Natural killer cell (primary cell): ENCODE measurements at regions not wholly inside any gene's neighbourhood (a gene's known extent, or its start where the extent isn't known, plus 50 kb on each side); places are given as distances from the start of the nearest gene placed in this dataset.

Source experiments
- ATAC-seq, 3 donors: fragments of 150-1000 bp in 2 of 3; fragments of 200-7000 bp in 1 of 3; cut with Tn5 transposase; 1 replicate in 1 of 3; 2 replicates in 2 of 3; pipeline ENCODE4 v1.10.0; 2021; ENCODE audit warnings: mild to moderate bottlenecking in 2 of 3, moderate library complexity in 2 of 3
- DNase-seq, 2 donors: peaks; one replicate each; pipeline versions ENCODE4 v3.0.0 to v3.0.0-alpha.2; 2013 to 2021; ENCODE audit warnings: mixed read lengths in 1 of 2
- H3K27ac ChIP-seq: one replicate; pipeline ENCODE4 v1.5.1; 2013; ENCODE audit warnings: mild to moderate bottlenecking, low read length
- H3K27me3 ChIP-seq: one replicate; pipeline ENCODE4 v1.6.1; 2013; ENCODE audit warnings: low read length; ENCODE audit not compliant: control insufficient read depth, insufficient read depth
- H3K36me3 ChIP-seq: one replicate; pipeline ENCODE4 v1.6.1; 2013; ENCODE audit warnings: low read length; ENCODE audit not compliant: control insufficient read depth, insufficient read depth
- H3K4me1 ChIP-seq: one replicate; pipeline ENCODE4 v1.6.1; 2013; ENCODE audit warnings: low read length; ENCODE audit not compliant: control insufficient read depth, insufficient read depth
- H3K4me3 ChIP-seq: one replicate; pipeline ENCODE4 v1.5.1; 2013; ENCODE audit warnings: low read length
- H3K9me3 ChIP-seq: one replicate; pipeline ENCODE4 v1.6.1; 2013; ENCODE audit warnings: low read length; ENCODE audit not compliant: control insufficient read depth, insufficient read depth
- H3K27ac Mint-ChIP-seq, 2 donors: one replicate each; pipeline ENCODE4 v1.8.0; 2022; ENCODE audit warnings: mild to moderate bottlenecking in 2 of 2, mixed read lengths in 2 of 2, moderate library complexity in 1 of 2
- H3K27me3 Mint-ChIP-seq, 2 donors: one replicate each; pipeline ENCODE4 v1.8.0; 2022; ENCODE audit warnings: low read depth in 2 of 2, mixed read lengths in 2 of 2
- H3K36me3 Mint-ChIP-seq: one replicate; pipeline ENCODE4 v1.8.0; 2022; ENCODE audit warnings: mixed read lengths
- H3K4me1 Mint-ChIP-seq, 2 donors: one replicate each; pipeline ENCODE4 v1.8.0; 2022; ENCODE audit warnings: mixed read lengths in 2 of 2
- H3K4me3 Mint-ChIP-seq: one replicate; pipeline ENCODE4 v1.8.0; 2022; ENCODE audit warnings: mild to moderate bottlenecking, moderate library complexity, mixed read lengths
- H3K9me3 Mint-ChIP-seq, 2 donors: one replicate each; pipeline ENCODE4 v1.8.0; 2022; ENCODE audit warnings: mixed read lengths in 2 of 2
- WGBS: methylation state at CpG from one replicate; pipeline ENCODE4 v1.1.7; 2013; ENCODE audit warnings: missing lambda C conversion rate; ENCODE audit not compliant: insufficient coverage; 5-methylcytosine and 5-hydroxymethylcytosine counted together
- intact Hi-C: fragments of 100-400 bp; cut with micrococcal nuclease; formaldehyde crosslinking; loops from one replicate; pipeline ENCODE4 v1.14.2; 2022
- TF ChIP-seq, protein P1 (sequence below): fragments of 200-600 bp; IDR thresholded peaks from one replicate; pipeline ENCODE4 v1.8.0; 2022; ENCODE audit warnings: antibody characterized with exemption

GRCh38 chr4:138765442-138765841 is 250.1 kb upstream of the NOCT start:
- peaks cover 0 to 6% of the 10 kb centered on the region in 2 donors for H3K9me3 Mint-ChIP-seq
- no peaks in the 10 kb centered on the region for H3K9me3 ChIP-seq
- H3K4me3 Mint-ChIP-seq: no peak overlapping the region
- H3K36me3 ChIP-seq: no peaks in the 10 kb centered on the region
- no peaks in the 10 kb centered on the region for H3K4me1 ChIP-seq
- no peaks in the 10 kb centered on the region for H3K27me3 ChIP-seq
- no peaks in the 10 kb centered on the region for H3K4me1 Mint-ChIP-seq
- no peaks in the 10 kb centered on the region for H3K36me3 Mint-ChIP-seq
- TF ChIP-seq, protein P1, sequence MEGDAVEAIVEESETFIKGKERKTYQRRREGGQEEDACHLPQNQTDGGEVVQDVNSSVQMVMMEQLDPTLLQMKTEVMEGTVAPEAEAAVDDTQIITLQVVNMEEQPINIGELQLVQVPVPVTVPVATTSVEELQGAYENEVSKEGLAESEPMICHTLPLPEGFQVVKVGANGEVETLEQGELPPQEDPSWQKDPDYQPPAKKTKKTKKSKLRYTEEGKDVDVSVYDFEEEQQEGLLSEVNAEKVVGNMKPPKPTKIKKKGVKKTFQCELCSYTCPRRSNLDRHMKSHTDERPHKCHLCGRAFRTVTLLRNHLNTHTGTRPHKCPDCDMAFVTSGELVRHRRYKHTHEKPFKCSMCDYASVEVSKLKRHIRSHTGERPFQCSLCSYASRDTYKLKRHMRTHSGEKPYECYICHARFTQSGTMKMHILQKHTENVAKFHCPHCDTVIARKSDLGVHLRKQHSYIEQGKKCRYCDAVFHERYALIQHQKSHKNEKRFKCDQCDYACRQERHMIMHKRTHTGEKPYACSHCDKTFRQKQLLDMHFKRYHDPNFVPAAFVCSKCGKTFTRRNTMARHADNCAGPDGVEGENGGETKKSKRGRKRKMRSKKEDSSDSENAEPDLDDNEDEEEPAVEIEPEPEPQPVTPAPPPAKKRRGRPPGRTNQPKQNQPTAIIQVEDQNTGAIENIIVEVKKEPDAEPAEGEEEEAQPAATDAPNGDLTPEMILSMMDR: no peak
- intact Hi-C loops: no loop called here
- no peak overlapping the region for H3K27ac Mint-ChIP-seq
- H3K27me3 Mint-ChIP-seq: no peaks in the 10 kb centered on the region
- H3K27ac ChIP-seq: no peak overlapping the region
- DNase-seq (no peak), ATAC-seq (no peak)
- 100% methylated on average over 3 of the region's 3 CpGs for WGBS
- no peak overlapping the region for H3K4me3 ChIP-seq

DNA sequence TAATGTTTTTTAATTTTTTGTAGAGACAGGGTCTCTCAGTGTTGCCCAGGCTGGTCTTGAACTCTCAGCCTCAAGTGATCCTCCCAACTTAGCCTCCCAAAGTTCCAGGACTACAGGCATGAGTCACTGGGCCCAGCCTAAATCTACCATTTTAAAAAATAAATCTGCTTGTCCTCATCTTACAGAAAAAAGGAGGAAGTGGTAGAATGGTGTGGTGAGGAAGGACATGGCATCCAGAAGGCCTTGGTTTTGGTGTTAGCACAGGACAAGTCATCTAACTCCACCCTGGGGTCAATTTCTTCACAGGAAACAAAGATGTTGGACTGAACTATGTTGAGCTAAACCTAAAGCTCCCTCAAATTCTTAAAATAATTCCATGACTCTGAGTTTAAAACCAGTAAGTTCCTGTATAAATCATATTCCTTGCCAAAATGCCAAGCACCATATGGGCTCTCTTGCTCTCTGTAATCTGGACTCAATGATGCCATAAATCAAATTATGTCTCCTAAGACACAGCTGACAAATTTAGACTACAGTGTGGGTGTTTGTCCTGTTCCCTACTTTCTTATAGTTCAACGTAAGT is 253.9 kb upstream of the NOCT start:
- intact Hi-C loops: no loop called here
- TF ChIP-seq, protein P1: no peak
- no peaks in the 10 kb centered on the region for H3K4me1 Mint-ChIP-seq
- no peak for DNase-seq
- H3K9me3 Mint-ChIP-seq: peaks cover 0 to 4% of the 10 kb centered on the region in 2 donors
- Histone ChIP-seq H3K9me3 (no peaks in the 10 kb centered on the region), H3K4me3 (no peak overlapping the region), H3K27ac (no peak overlapping the region), H3K36me3 (no peaks in the 10 kb centered on the region), H3K27me3 (no peaks in the 10 kb centered on the region), H3K4me1 (no peaks in the 10 kb centered on the region)
- no peak for ATAC-seq
- H3K4me3 Mint-ChIP-seq: no peak overlapping the region
- H3K27me3 Mint-ChIP-seq: no peaks in the 10 kb centered on the region
- no peak overlapping the region for H3K27ac Mint-ChIP-seq
- 95% methylated on average over 1 of the region's 1 CpG for WGBS
- H3K36me3 Mint-ChIP-seq: no peaks in the 10 kb centered on the region

DNA sequence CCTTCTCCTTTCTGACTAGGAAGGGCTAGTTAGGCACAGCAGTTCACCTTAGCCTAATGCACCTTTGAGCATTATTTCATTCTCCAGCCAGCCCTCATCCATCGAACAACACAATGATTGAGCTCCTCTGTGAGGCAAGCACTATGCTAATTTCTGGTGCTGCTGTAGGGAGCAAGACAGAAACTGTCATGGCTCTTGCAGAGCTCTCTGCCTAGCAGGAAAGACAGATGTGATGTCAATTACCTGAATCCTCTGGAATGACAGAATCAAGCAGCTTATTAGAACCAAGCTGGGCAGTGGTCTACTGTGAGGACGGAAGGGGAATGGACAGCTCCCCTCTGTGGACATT is 256.1 kb upstream of the NOCT start:
- no peak overlapping the region for H3K4me3 Mint-ChIP-seq
- Histone ChIP-seq H3K27me3 (no peaks in the 10 kb centered on the region), H3K9me3 (no peaks in the 10 kb centered on the region), H3K4me1 (no peaks in the 10 kb centered on the region), H3K27ac (no peak overlapping the region), H3K4me3 (no peak overlapping the region), H3K36me3 (no peaks in the 10 kb centered on the region)
- 95% methylated on average over 2 of the region's 2 CpGs for WGBS
- ATAC-seq: no peak
- no peaks in the 10 kb centered on the region for H3K27me3 Mint-ChIP-seq
- TF ChIP-seq, protein P1: no peak
- peaks cover 3 to 4% of the 10 kb centered on the region in 2 donors for H3K9me3 Mint-ChIP-seq
- no peaks in the 10 kb centered on the region for H3K4me1 Mint-ChIP-seq
- DNase-seq: no peak
- intact Hi-C loops: no loop called here
- H3K36me3 Mint-ChIP-seq: no peaks in the 10 kb centered on the region
- H3K27ac Mint-ChIP-seq: no peak overlapping the region

DNA sequence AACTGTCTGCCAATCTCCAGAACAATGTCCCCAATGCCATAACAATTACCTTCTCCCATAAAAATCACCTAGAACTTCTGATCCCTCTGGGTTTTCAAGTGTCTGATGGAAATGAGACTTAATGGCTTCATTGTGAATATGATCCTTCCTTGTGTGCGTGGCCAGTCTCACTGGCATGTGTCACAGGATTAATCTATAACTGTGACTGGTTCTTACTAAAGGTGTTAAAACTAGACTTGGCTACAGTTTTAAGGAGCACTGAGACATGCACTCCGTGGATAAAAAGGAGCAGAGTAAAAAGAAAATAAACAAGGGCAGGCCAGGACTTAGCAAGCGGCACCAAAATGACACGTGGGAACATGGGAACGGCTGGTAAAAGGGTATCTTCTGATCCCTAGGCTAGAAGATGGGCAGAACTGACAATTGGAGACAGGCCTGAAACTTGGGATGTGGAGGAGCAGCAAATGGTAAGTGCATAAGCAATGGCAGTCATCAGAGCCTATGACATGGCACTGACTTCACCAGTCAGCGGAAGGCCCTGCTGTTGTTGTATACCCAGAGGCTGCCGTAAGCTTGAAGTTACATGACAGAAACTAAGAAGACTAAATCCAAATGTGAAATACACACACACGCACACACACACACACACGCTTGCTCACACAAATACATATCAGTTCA is 256.6 kb upstream of the NOCT start:
- H3K36me3 ChIP-seq: no peaks in the 10 kb centered on the region
- WGBS: 90% methylated on average over 9 of the region's 9 CpGs
- no peaks in the 10 kb centered on the region for H3K4me1 Mint-ChIP-seq
- intact Hi-C loops: no loop called here
- no peaks in the 10 kb centered on the region for H3K27me3 Mint-ChIP-seq
- H3K4me1 ChIP-seq: no peaks in the 10 kb centered on the region
- H3K27ac Mint-ChIP-seq: no peak overlapping the region
- H3K4me3 ChIP-seq: no peak overlapping the region
- TF ChIP-seq, protein P1: no peak
- DNase-seq (no peak), ATAC-seq (no peak)
- H3K9me3 ChIP-seq: no peaks in the 10 kb centered on the region
- H3K27me3 ChIP-seq: no peaks in the 10 kb centered on the region
- H3K9me3 Mint-ChIP-seq: peaks cover 3 to 4% of the 10 kb centered on the region in 2 donors
- no peak overlapping the region for H3K4me3 Mint-ChIP-seq
- H3K27ac ChIP-seq: no peak overlapping the region
- H3K36me3 Mint-ChIP-seq: no peaks in the 10 kb centered on the region
